T-cell (primary cell): ENCODE measurements at regions not wholly inside any gene's neighbourhood (a gene's known extent, or its start where the extent isn't known, plus 50 kb on each side); places are given as distances from the start of the nearest gene placed in this dataset.

Experiments
- ATAC-seq, 4 experiments: fragments of 200-7000 bp in 3 of 4; fragments of 150-1000 bp in 1 of 4; cut with Tn5 transposase; replicated peaks in 1 of 4; 1 replicate in 3 of 4; 2 replicates in 1 of 4; pipeline ENCODE4 v1.10.0; 2021; ENCODE audit warnings: moderate library complexity in 3 of 4, mild to moderate bottlenecking in 2 of 4, moderate number of reproducible peaks in 1 of 4
- CTCF ChIA-PET, 2 donors: fragments of 300-600 bp; sonication (Branson Sonifier 250); formaldehyde crosslinking; loops; one replicate each; lab custom pipeline; 2022; ENCODE audit warnings: antibody characterized with exemption in 2 of 2; lab: Charles Lee
- POLR2A ChIA-PET, 2 donors: fragments of 300-600 bp; sonication (Branson Sonifier 250); formaldehyde crosslinking; loops; one replicate each; lab custom pipeline; 2022; ENCODE audit warnings: antibody characterized with exemption in 2 of 2; lab: Charles Lee
- DNase-seq, 35 experiments: peaks; one replicate each; pipeline versions ENCODE4 v3.0.0 to v3.0.0-alpha.2; 2013 to 2023
- H3K27ac ChIP-seq: one replicate; pipeline ENCODE4 v1.5.1; 2013; ENCODE audit warnings: low read length
- H3K27me3 ChIP-seq, 2 experiments: replicated peaks in 1 of 2; 1 replicate in 1 of 2; 2 replicates in 1 of 2; pipeline versions ENCODE4 v1.6.1 to v1.7.0; 2013; ENCODE audit warnings: low read length in 1 of 2, mixed read lengths in 1 of 2; ENCODE audit not compliant: control insufficient read depth in 2 of 2, insufficient read depth in 2 of 2; ENCODE audit errors: extremely low read depth in 1 of 2
- H3K36me3 ChIP-seq, 2 donors: 1 replicate in 1 of 2; 2 replicates in 1 of 2; pipeline versions ENCODE4 v1.6.1 to v1.7.0; 2013; ENCODE audit warnings: low read length in 1 of 2; ENCODE audit not compliant: control insufficient read depth in 2 of 2, insufficient read depth in 1 of 2; ENCODE audit errors: extremely low read depth in 1 of 2
- H3K4me1 ChIP-seq, 2 experiments: 1 replicate in 1 of 2; 2 replicates in 1 of 2; pipeline versions ENCODE4 v1.6.1 to v1.7.0; 2013; ENCODE audit warnings: low read length in 2 of 2, mixed read lengths in 1 of 2; ENCODE audit not compliant: insufficient read depth in 2 of 2, control insufficient read depth in 1 of 2; ENCODE audit errors: extremely low read depth in 1 of 2
- H3K4me3 ChIP-seq, 2 donors: 1 replicate in 1 of 2; 2 replicates in 1 of 2; pipeline versions ENCODE4 v1.5.1 to v1.7.0; 2013; ENCODE audit warnings: mild to moderate bottlenecking in 2 of 2, low read length in 1 of 2, moderate library complexity in 1 of 2; ENCODE audit not compliant: control insufficient read depth in 1 of 2; ENCODE audit errors: extremely low read depth in 1 of 2
- H3K9me3 ChIP-seq: 2 replicates; pipeline ENCODE4 v1.7.0; 2013
- H3K27ac Mint-ChIP-seq, 2 donors: one replicate each; pipeline ENCODE4 v1.8.0; 2020 to 2021; ENCODE audit warnings: mild to moderate bottlenecking in 2 of 2, mixed read lengths in 2 of 2
- H3K27me3 Mint-ChIP-seq, 2 donors: one replicate each; pipeline ENCODE4 v1.8.0; 2021 to 2022; ENCODE audit warnings: mixed read lengths in 2 of 2
- H3K36me3 Mint-ChIP-seq: one replicate; pipeline ENCODE4 v1.8.0; 2021; ENCODE audit warnings: mixed read lengths
- H3K4me1 Mint-ChIP-seq, 3 donors: one replicate each; pipeline ENCODE4 v1.8.0; 2020 to 2022; ENCODE audit warnings: mixed read lengths in 3 of 3, mild to moderate bottlenecking in 1 of 3
- H3K4me3 Mint-ChIP-seq, 3 donors: one replicate each; pipeline ENCODE4 v1.8.0; 2020 to 2022; ENCODE audit warnings: mild to moderate bottlenecking in 3 of 3, mixed read lengths in 3 of 3, moderate library complexity in 3 of 3
- H3K9me3 Mint-ChIP-seq, 3 donors: one replicate each; pipeline ENCODE4 v1.8.0; 2020 to 2022; ENCODE audit warnings: mixed read lengths in 3 of 3
- whole genome bisulfite sequencing: methylation state at CpG from one replicate; pipeline ENCODE4 v1.1.5; 2013; ENCODE audit warnings: missing lambda C conversion rate; ENCODE audit not compliant: insufficient coverage; 5-methylcytosine and 5-hydroxymethylcytosine counted together

GRCh38 chr18:79595876-79596374 is 83.7 kb upstream of the CTDP1 start:
- no peaks in the 10 kb centered on the region for H3K9me3 ChIP-seq
- H3K4me1 ChIP-seq, result peaks cover 0 to under 1% of the 10 kb centered on the region in 2 experiments
- Mint-ChIP-seq H3K4me1 (peaks cover 0 to 4% (median 0%) of the 10 kb centered on the region in 3 donors), H3K27me3 (peaks cover 2 to 4% of the 10 kb centered on the region in 2 donors), H3K9me3 (peaks cover 0 to 7% (median 7%) of the 10 kb centered on the region in 3 donors), H3K27ac (no peak overlapping the region), H3K36me3 (no peaks in the 10 kb centered on the region), H3K4me3 (no peak overlapping the region)
- DNase-seq, result no peak
- ChIA-PET POLR2A (no interaction called here), CTCF (no interaction called here)
- H3K27ac ChIP-seq, result no peak overlapping the region
- H3K27me3 ChIP-seq, result peaks cover 0 to 23% of the 10 kb centered on the region in 2 experiments
- ATAC-seq, result no peak
- WGBS, result 90% methylated on average over 22 of the region's 22 CpGs
- H3K36me3 ChIP-seq, result no peaks in the 10 kb centered on the region
- no peak overlapping the region for H3K4me3 ChIP-seq

DNA sequence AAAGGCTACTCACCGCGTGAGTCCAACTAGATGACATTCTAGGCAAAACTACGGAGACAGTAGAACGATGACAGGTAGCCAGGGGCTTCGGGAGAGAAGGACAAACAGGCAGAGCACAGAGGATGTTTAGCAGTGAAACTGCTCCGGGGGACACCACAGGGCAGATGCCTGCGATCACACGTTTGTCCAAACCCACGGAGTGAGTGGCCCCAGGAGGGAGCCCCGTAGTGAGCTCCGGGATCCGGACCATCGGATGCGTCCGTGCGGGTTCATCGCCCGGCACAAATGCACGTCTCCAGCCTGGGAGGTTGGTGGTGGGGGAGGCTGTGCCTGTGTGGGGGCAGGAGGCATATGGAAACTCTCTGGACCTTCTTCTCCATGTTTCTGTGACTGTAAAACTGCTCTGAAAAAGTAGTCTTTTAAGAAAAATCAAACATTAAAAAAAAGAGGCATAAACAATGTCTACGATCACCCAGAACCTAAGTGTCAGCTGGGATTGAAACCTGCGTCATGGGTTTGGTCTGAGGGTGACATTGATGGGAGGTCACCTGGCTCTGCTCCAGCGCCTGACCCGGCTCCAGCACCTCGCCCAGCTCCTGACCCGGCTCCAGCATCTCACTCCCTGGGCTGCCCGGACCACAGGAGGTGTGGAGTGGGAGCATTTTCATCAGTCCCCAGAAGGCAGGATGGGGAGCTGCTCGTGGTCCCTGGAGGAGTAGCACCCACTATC is 83.0 kb upstream of the CTDP1 start:
- peaks cover 0 to 2% of the 10 kb centered on the region in 2 experiments for H3K4me1 ChIP-seq
- H3K9me3 ChIP-seq, result no peaks in the 10 kb centered on the region
- peaks cover 0 to 23% of the 10 kb centered on the region in 2 experiments for H3K27me3 ChIP-seq
- peaks cover 0 to 7% (median 7%) of the 10 kb centered on the region in 3 donors for H3K9me3 Mint-ChIP-seq
- no peak overlapping the region for H3K4me3 ChIP-seq
- no peak overlapping the region for H3K27ac Mint-ChIP-seq
- no peaks in the 10 kb centered on the region for H3K36me3 Mint-ChIP-seq
- no peak for DNase-seq
- H3K27ac ChIP-seq, result no peak overlapping the region
- ChIA-PET POLR2A (no interaction called here), CTCF (no interaction called here)
- no peak for ATAC-seq
- WGBS, result 82% methylated on average over 17 of the region's 27 CpGs
- peaks cover 0 to 11% (median 5%) of the 10 kb centered on the region in 3 donors for H3K4me1 Mint-ChIP-seq
- peaks cover 3 to 5% of the 10 kb centered on the region in 2 donors for H3K27me3 Mint-ChIP-seq
- no peak overlapping the region for H3K4me3 Mint-ChIP-seq
- no peaks in the 10 kb centered on the region for H3K36me3 ChIP-seq

DNA sequence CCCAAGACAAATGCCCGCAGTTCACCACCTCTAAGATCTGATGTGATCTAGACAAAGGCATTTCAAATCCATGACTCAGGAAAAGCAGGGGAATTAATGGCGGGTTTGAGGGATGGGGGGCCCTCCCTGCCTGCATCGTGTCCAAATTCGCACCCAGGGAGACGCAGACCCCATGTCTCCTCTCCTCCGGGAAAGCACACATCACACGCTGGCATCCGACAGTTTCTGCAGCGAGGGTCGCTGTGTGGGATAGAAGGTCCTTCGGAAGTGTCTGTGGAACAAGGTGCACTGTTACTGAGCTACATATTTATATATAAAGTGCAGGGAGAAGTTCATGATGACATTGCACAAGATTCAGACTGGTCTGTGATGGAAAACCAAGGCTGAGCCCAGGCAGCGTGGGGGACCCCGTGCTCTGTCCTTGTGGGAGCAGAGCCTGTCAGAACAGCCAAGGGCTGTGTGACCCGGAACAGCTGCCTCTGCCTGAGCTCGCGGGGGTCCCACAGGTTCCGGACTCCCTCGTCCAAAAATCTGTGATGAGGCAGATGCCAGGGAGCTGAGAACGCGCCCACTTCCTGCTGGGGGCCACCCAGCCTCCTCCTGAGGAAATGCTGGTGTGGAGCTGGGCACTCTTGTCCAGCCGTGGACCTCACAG is 82.3 kb upstream of the CTDP1 start:
- H3K27me3 Mint-ChIP-seq, result peaks cover 3 to 5% of the 10 kb centered on the region in 2 donors
- Histone ChIP-seq H3K27me3 (peaks cover 0 to 23% of the 10 kb centered on the region in 2 experiments), H3K9me3 (no peaks in the 10 kb centered on the region), H3K36me3 (no peaks in the 10 kb centered on the region), H3K27ac (no peak overlapping the region), H3K4me3 (no peak overlapping the region), H3K4me1 (peaks cover 0 to 2% of the 10 kb centered on the region in 2 experiments)
- ATAC-seq, result no peak
- H3K9me3 Mint-ChIP-seq, result peaks cover 0 to 7% (median 4%) of the 10 kb centered on the region in 3 donors
- H3K4me3 Mint-ChIP-seq, result no peak overlapping the region
- no peak for DNase-seq
- peaks cover 0 to 11% (median 5%) of the 10 kb centered on the region in 3 donors for H3K4me1 Mint-ChIP-seq
- no peak overlapping the region for H3K27ac Mint-ChIP-seq
- POLR2A ChIA-PET, result no interaction called here
- whole genome bisulfite sequencing, result 61% methylated on average over 11 of the region's 21 CpGs
- CTCF ChIA-PET, result no interaction called here
- H3K36me3 Mint-ChIP-seq, result no peaks in the 10 kb centered on the region

DNA sequence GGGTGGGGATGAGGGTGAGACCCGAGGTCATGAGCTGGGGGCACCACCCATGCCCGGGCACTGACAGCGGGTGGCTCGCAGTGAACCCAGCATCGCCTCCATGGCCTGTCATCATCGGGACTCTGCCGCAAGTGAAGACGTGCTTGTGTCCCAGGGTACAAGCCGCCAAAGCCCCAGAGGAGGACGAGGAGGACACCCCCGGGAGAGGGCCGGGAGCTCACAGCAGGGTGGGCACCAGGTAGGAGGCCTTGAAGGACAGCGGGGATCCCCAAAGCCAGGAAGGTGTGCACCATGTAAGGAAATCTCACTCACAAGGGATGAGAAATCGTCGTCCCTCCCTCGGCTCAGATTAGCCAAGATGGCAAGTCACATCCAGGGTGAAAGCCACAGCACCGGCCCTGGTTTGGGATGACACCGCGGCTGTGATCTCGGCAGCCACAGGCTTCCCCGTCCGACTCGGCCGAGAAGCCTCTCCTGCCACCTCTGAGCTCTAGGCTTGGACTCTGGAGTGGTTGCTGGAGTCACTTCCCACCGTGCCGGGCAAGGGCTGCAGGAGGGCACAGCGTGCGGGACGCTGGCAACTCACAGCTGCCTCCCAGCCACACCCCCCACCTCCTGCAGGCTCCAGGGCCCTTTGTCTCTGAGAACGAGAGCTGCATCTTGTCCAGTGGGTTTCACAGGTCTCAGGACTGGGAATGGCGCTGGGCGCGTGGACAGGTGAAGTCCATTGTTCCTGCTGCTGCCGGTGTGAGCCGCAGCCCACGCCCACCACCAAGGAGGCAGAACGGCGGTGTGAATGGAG is 81.6 kb upstream of the CTDP1 start:
- WGBS, result 90% methylated on average over 35 of the region's 38 CpGs
- H3K4me1 Mint-ChIP-seq, result peaks cover 0 to 11% (median 5%) of the 10 kb centered on the region in 3 donors
- H3K27me3 Mint-ChIP-seq, result peaks cover 3 to 5% of the 10 kb centered on the region in 2 donors
- no peak overlapping the region for H3K4me3 ChIP-seq
- H3K9me3 Mint-ChIP-seq, result peaks cover 0 to 2% (median 0%) of the 10 kb centered on the region in 3 donors
- H3K27ac ChIP-seq, result no peak overlapping the region
- no peaks in the 10 kb centered on the region for H3K36me3 Mint-ChIP-seq
- no peak for ATAC-seq
- H3K9me3 ChIP-seq, result no peaks in the 10 kb centered on the region
- ChIA-PET CTCF (no interaction called here), POLR2A (no interaction called here)
- no peak for DNase-seq
- H3K36me3 ChIP-seq, result no peaks in the 10 kb centered on the region
- H3K4me3 Mint-ChIP-seq, result no peak overlapping the region
- H3K27ac Mint-ChIP-seq, result no peak overlapping the region
- H3K27me3 ChIP-seq, result peaks cover 0 to 23% of the 10 kb centered on the region in 2 experiments
- peaks cover 0 to 2% of the 10 kb centered on the region in 2 experiments for H3K4me1 ChIP-seq

- ATAC-seq (no peak), DNase-seq (no peak)
- peaks cover 0 to 2% of the 10 kb centered on the region in 2 experiments for H3K4me1 ChIP-seq
- ChIA-PET CTCF (no interaction called here), POLR2A (no interaction called here)
- peaks cover 3 to 5% of the 10 kb centered on the region in 2 donors for H3K27me3 Mint-ChIP-seq
- H3K4me1 Mint-ChIP-seq, result peaks cover 0 to 11% (median 5%) of the 10 kb centered on the region in 3 donors
- peaks cover 0 to 25% of the 10 kb centered on the region in 2 experiments for H3K27me3 ChIP-seq
- H3K9me3 ChIP-seq, result no peaks in the 10 kb centered on the region
- no peak overlapping the region for H3K27ac Mint-ChIP-seq
- H3K4me3 Mint-ChIP-seq, result no peak overlapping the region
- 85% methylated on average over 6 of the region's 20 CpGs for WGBS
- no peaks in the 10 kb centered on the region for H3K36me3 Mint-ChIP-seq
- no peak overlapping the region for H3K4me3 ChIP-seq
- H3K27ac ChIP-seq, result no peak overlapping the region
- H3K36me3 ChIP-seq, result no peaks in the 10 kb centered on the region
- no peaks in the 10 kb centered on the region for H3K9me3 Mint-ChIP-seq
Observed at GRCh38 chr18:79598633-79599175, 80.9 kb upstream of the CTDP1 start.

DNA sequence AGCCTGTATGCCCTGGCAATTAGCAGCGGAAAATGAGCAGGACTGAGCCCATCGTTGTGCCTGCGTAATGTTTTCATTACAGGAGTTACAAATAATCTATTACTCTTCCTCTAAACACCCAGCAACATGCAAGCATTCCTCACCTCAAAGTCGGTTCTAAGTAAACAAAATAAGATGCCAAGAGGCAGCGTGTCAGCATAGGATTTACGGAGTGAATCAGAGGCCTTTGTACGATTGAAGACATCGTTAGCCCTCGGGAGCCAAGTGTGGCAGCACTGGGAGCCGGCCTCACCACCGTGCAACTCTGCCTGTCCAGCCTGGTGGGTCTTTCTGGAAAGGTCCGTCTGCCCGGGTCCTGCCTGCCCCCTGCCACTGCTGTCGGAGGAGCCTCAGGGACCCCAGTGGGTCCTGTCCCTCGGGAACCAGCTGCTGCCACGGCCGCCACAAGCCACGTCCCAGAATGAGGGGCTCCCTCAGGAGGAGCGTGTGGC is 80.1 kb upstream of the CTDP1 start:
- Mint-ChIP-seq H3K27me3 (peaks cover 3 to 5% of the 10 kb centered on the region in 2 donors), H3K9me3 (no peaks in the 10 kb centered on the region), H3K27ac (no peak overlapping the region), H3K4me3 (no peak overlapping the region), H3K36me3 (no peaks in the 10 kb centered on the region), H3K4me1 (peaks cover 0 to 11% (median 5%) of the 10 kb centered on the region in 3 donors)
- peaks cover 0 to 31% of the 10 kb centered on the region in 2 experiments for H3K27me3 ChIP-seq
- 79% methylated on average over 18 of the region's 19 CpGs for WGBS
- no peak for DNase-seq
- no peak for ATAC-seq
- ChIA-PET POLR2A (no interaction called here), CTCF (no interaction called here)
- H3K36me3 ChIP-seq, result no peaks in the 10 kb centered on the region
- no peaks in the 10 kb centered on the region for H3K9me3 ChIP-seq
- H3K27ac ChIP-seq, result no peak overlapping the region
- H3K4me3 ChIP-seq, result no peak overlapping the region
- peaks cover 0 to 2% of the 10 kb centered on the region in 2 experiments for H3K4me1 ChIP-seq
